Keratinocyte (primary cell): ENCODE measurements at regions not wholly inside any gene's neighbourhood (a gene's known extent, or its start where the extent isn't known, plus 50 kb on each side); places are given as distances from the start of the nearest gene placed in this dataset.

ENCODE experiments used
- DNase-seq: peaks from one replicate; pipeline ENCODE4 v3.0.0-alpha.2; 2011; ENCODE audit warnings: low read depth, missing footprints, low spot score
- FAIRE-seq: peaks from 2 replicates; lab custom pipeline; 2011; peaks lifted over from hg19 to GRCh38; lab: Jason Lieb, UNC
- H2AFZ ChIP-seq: 2 replicates; pipeline ENCODE4 v1.6.0; 2012; ENCODE audit warnings: low read length, control low read depth, inconsistent platforms; ENCODE audit not compliant: control insufficient read depth
- H3K27ac ChIP-seq: 2 replicates; pipeline ENCODE4 v1.5.1; 2011; ENCODE audit warnings: low read length; ENCODE audit not compliant: control insufficient read depth, insufficient read depth
- H3K27me3 ChIP-seq: 3 replicates; pipeline ENCODE4 v1.6.0; 2011; ENCODE audit warnings: low read length; ENCODE audit not compliant: control insufficient read depth, insufficient read depth; ENCODE audit errors: extremely low read depth
- H3K36me3 ChIP-seq, 2 experiments: 2 replicates in 1 of 2; 3 replicates in 1 of 2; pipeline ENCODE4 v1.5.1; 2011; ENCODE audit warnings: low read length in 2 of 2, mild to moderate bottlenecking in 1 of 2; ENCODE audit not compliant: control insufficient read depth in 2 of 2, insufficient read depth in 2 of 2; ENCODE audit errors: extremely low read depth in 1 of 2
- H3K4me1 ChIP-seq: 3 replicates; pipeline ENCODE4 v1.5.1; 2011; ENCODE audit warnings: low read length; ENCODE audit not compliant: control insufficient read depth, insufficient read depth; ENCODE audit errors: extremely low read depth
- H3K4me2 ChIP-seq: 3 replicates; pipeline ENCODE4 v1.6.0; 2011; ENCODE audit warnings: low read depth, low read length; ENCODE audit not compliant: control insufficient read depth, insufficient read depth; ENCODE audit errors: extremely low read depth
- H3K4me3 ChIP-seq, 3 experiments: fragments of 200-600 bp in 1 of 3; sonication (generic) in 1 of 3; 2 replicates in 2 of 3; 3 replicates in 1 of 3; pipeline ENCODE4 v1.5.1; 2011 to 2016; ENCODE audit warnings: low read length in 3 of 3, mild to moderate bottlenecking in 3 of 3, control low read depth in 2 of 3, inconsistent platforms in 1 of 3, low read depth in 1 of 3, mixed read lengths in 1 of 3, mixed run types in 1 of 3, moderate library complexity in 1 of 3; ENCODE audit not compliant: control insufficient read depth in 2 of 3, insufficient read depth in 2 of 3; ENCODE audit errors: extremely low read depth in 1 of 3
- H3K79me2 ChIP-seq: 2 replicates; pipeline ENCODE4 v1.6.0; 2012; ENCODE audit warnings: low read length; ENCODE audit not compliant: control insufficient read depth, insufficient read depth
- H3K9ac ChIP-seq: 3 replicates; pipeline ENCODE4 v1.6.0; 2011; ENCODE audit warnings: low read length; ENCODE audit not compliant: control insufficient read depth, insufficient read depth; ENCODE audit errors: extremely low read depth
- H3K9me1 ChIP-seq: 3 replicates; pipeline ENCODE4 v1.6.0; 2011; ENCODE audit warnings: low read length; ENCODE audit not compliant: control insufficient read depth, insufficient read depth; ENCODE audit errors: extremely low read depth
- H3K9me3 ChIP-seq: 2 replicates; pipeline ENCODE4 v1.5.1; 2012; ENCODE audit warnings: low read depth, low read length; ENCODE audit not compliant: control insufficient read depth
- H4K20me1 ChIP-seq: 3 replicates; pipeline ENCODE4 v1.6.0; 2011; ENCODE audit warnings: low read length; ENCODE audit not compliant: control insufficient read depth, insufficient read depth; ENCODE audit errors: extremely low read depth
- CTCF ChIP-seq, 3 experiments: IDR thresholded peaks in 1 of 3; conservative IDR thresholded peaks in 1 of 3; optimal IDR thresholded peaks in 1 of 3; 2 replicates in 2 of 3; 3 replicates in 1 of 3; pipeline versions ENCODE3 to v1.5.1; 2011; ENCODE audit warnings: low read length in 3 of 3, mild to moderate bottlenecking in 3 of 3, moderate library complexity in 2 of 3, control low read depth in 1 of 3, inconsistent platforms in 1 of 3; ENCODE audit not compliant: insufficient read depth in 2 of 3; ENCODE audit errors: extremely low read depth in 1 of 3
- EZH2 ChIP-seq: IDR thresholded peaks from one replicate; pipeline ENCODE4 v1.6.1; 2012; ENCODE audit warnings: inconsistent platforms, mild to moderate bottlenecking, low read length, moderate library complexity
- dilution Hi-C: fragments of 300-500 bp; cut with MboI; formaldehyde crosslinking; loops from one replicate; pipeline ENCODE4 v1.7.0; 2020; ENCODE audit warnings: low sequenced_read_pairs; ENCODE audit not compliant: extremely low pct_ligation_motif_present

DNA sequence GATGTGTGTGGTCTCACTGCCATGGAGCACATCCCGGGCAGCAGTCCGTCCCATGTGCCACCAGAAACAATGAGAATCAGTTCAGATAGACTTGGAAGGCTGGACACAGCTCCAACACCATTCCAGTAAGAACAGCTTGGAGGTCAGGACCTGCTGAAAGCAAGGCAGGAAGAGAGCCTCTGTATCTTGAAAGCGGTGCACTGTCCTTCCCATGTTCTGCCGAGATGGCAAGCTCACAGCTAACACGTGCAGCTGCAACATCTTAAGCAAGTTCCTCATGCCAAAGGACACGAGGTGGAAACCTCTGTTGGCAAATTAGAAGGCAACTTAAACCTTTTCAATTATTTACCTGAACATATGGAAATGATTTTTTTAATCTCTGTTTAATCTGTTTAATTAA, 175.4 kb downstream of the DLEU7 start:
- Histone ChIP-seq H2AFZ (no peak overlapping the region), H3K9ac (no peak overlapping the region), H3K36me3 (no peaks in the 10 kb centered on the region), H3K4me2 (no peak overlapping the region), H4K20me1 (no peaks in the 10 kb centered on the region), H3K4me1 (no peaks in the 10 kb centered on the region), H3K27ac (no peak overlapping the region), H3K4me3 (no peak overlapping the region), H3K79me2 (no peaks in the 10 kb centered on the region), H3K9me1 (no peaks in the 10 kb centered on the region), H3K27me3 (no peaks in the 10 kb centered on the region), H3K9me3 (no peaks in the 10 kb centered on the region)
- TF ChIP-seq EZH2: no peak
- dilution Hi-C loops: no loop called here
- DNase-seq (no peak), FAIRE-seq (no peak)

GRCh38 chr13:50668691-50669271, 174.7 kb downstream of the DLEU7 start:
- Histone ChIP-seq H3K36me3 (no peaks in the 10 kb centered on the region), H2AFZ (no peak overlapping the region), H3K79me2 (no peaks in the 10 kb centered on the region), H3K9me3 (no peaks in the 10 kb centered on the region), H3K4me1 (no peaks in the 10 kb centered on the region), H3K4me2 (no peak overlapping the region), H3K27me3 (no peaks in the 10 kb centered on the region), H3K9me1 (no peaks in the 10 kb centered on the region), H3K27ac (no peak overlapping the region), H3K4me3 (no peak overlapping the region), H4K20me1 (no peaks in the 10 kb centered on the region), H3K9ac (no peak overlapping the region)
- DNase-seq (no peak), FAIRE-seq (no peak)
- dilution Hi-C loops: no loop called here
- TF ChIP-seq CTCF (optimal IDR thresholded peaks at IDR 0.05 in 1 of 3, IDR thresholded peaks at IDR 0.05 in 1 of 3, conservative IDR thresholded peaks at IDR 0.05 in 1 of 3; ENCODE audit: extremely low read depth in 1 of 3, insufficient read depth in 2 of 3, low read length in 3 of 3): no peak
- TF ChIP-seq EZH2: no peak

DNA sequence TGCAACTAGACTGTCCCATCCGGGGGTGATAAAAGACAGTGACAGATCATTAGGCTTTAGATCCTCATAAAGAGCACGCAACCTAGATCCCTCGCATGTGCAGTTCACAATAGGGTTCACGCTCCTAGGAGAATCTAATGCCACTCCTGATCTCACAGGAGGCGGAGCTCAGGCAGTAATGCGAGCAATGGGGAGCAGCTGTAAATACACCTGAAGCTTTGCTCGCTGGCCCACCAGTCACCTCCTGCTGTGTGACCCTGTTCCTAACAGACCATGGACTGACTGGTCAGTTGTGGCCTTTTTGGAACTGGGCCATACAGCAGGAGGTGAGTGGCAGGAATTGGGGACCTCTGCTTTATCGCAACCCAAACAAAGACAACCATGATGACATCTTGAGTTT, 173.2 kb downstream of the DLEU7 start:
- Histone ChIP-seq H3K4me2 (no peak overlapping the region), H2AFZ (no peak overlapping the region), H3K4me3 (no peak overlapping the region), H3K27ac (no peak overlapping the region), H3K9me3 (no peaks in the 10 kb centered on the region), H3K4me1 (no peaks in the 10 kb centered on the region), H3K9me1 (no peaks in the 10 kb centered on the region), H4K20me1 (no peaks in the 10 kb centered on the region), H3K9ac (no peak overlapping the region), H3K36me3 (no peaks in the 10 kb centered on the region), H3K79me2 (no peaks in the 10 kb centered on the region), H3K27me3 (no peaks in the 10 kb centered on the region)
- DNase-seq (no peak), FAIRE-seq (no peak)
- no peak for TF ChIP-seq EZH2
- no peak for TF ChIP-seq CTCF (optimal IDR thresholded peaks at IDR 0.05 in 1 of 3, IDR thresholded peaks at IDR 0.05 in 1 of 3, conservative IDR thresholded peaks at IDR 0.05 in 1 of 3; ENCODE audit: extremely low read depth in 1 of 3, insufficient read depth in 2 of 3, low read length in 3 of 3)
- dilution Hi-C loops: no loop called here
